Liver (tissue), 3 donors: ENCODE measurements at regions not wholly inside any gene's neighbourhood (a gene's known extent, or its start where the extent isn't known, plus 50 kb on each side); places are given as distances from the start of the nearest gene placed in this dataset.

ENCODE experiments used
- TF ChIP-seq, protein P1 (sequence below): fragments of 150-350 bp; IDR thresholded peaks from 2 replicates; pipeline ENCODE4 v1.5.1; 2017; ENCODE audit warnings: improper control_type of control experiment, low read depth, low read length; ENCODE audit not compliant: missing input control
- TF ChIP-seq, protein P2 (sequence below): IDR thresholded peaks from 2 replicates; pipeline ENCODE4 v1.6.1; 2016; ENCODE audit warnings: antibody characterized with exemption
- TF ChIP-seq, protein P3 (sequence below): IDR thresholded peaks from 2 replicates; pipeline ENCODE4 v1.6.1; 2016; ENCODE audit warnings: antibody characterized with exemption
- donor health status: healthy.
- donor health status: healthy.

DNA sequence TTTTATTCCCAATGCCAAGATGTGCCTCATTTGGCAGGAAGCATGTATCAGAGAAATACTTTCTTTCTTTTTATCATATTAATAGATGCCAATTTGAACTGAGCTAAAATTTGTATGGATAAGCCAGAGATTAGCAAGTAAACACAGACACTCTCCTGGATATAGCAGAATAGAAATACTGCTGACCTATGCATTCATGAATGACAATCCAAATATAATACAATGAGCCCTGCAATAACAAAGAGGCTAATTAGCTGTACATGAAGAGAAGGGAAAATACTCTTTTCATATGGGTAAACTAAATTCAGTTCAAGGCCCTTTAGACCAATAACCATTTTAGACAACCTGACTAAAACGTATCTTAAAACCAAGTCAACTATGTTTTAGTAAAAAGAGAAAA lies 388.1 kb upstream of the NR5A2 start:
- TF ChIP-seq, protein P1, sequence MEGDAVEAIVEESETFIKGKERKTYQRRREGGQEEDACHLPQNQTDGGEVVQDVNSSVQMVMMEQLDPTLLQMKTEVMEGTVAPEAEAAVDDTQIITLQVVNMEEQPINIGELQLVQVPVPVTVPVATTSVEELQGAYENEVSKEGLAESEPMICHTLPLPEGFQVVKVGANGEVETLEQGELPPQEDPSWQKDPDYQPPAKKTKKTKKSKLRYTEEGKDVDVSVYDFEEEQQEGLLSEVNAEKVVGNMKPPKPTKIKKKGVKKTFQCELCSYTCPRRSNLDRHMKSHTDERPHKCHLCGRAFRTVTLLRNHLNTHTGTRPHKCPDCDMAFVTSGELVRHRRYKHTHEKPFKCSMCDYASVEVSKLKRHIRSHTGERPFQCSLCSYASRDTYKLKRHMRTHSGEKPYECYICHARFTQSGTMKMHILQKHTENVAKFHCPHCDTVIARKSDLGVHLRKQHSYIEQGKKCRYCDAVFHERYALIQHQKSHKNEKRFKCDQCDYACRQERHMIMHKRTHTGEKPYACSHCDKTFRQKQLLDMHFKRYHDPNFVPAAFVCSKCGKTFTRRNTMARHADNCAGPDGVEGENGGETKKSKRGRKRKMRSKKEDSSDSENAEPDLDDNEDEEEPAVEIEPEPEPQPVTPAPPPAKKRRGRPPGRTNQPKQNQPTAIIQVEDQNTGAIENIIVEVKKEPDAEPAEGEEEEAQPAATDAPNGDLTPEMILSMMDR: no peak
- TF ChIP-seq, protein P2, sequence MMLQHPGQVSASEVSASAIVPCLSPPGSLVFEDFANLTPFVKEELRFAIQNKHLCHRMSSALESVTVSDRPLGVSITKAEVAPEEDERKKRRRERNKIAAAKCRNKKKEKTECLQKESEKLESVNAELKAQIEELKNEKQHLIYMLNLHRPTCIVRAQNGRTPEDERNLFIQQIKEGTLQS: no peak
- TF ChIP-seq, protein P3, sequence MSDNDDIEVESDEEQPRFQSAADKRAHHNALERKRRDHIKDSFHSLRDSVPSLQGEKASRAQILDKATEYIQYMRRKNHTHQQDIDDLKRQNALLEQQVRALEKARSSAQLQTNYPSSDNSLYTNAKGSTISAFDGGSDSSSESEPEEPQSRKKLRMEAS: no peak
